SK-N-SH treated with all-trans-retinoic acid at 6 μM for 48 hours (cell line): ENCODE measurements at regions not wholly inside any gene's neighbourhood (a gene's known extent, or its start where the extent isn't known, plus 50 kb on each side); places are given as distances from the start of the nearest gene placed in this dataset.

Experiments used
- GLIS3 ChIP-seq: fragments of 250-450 bp; sonication (Bioruptor Pico); IDR thresholded peaks from 2 replicates; pipeline ENCODE4 v1.5.0; 2020; ENCODE audit warnings: mild to moderate bottlenecking, moderate library complexity
- OSR1 ChIP-seq: fragments of 250-450 bp; sonication (Bioruptor Pico); IDR thresholded peaks from 2 replicates; pipeline ENCODE4 v1.8.0; 2022; ENCODE audit warnings: moderate library complexity, mild to moderate bottlenecking, inconsistent platforms
- POU6F1 ChIP-seq: fragments of 250-450 bp; sonication (Bioruptor Pico); IDR thresholded peaks from 2 replicates; pipeline ENCODE4 v1.8.0; 2021; ENCODE audit warnings: low read depth, mild to moderate bottlenecking, moderate library complexity, borderline replicate concordance
- SNAI2 ChIP-seq: fragments of 250-450 bp; sonication (Bioruptor Pico); IDR thresholded peaks from 2 replicates; pipeline ENCODE4 v1.5.0; 2020; ENCODE audit warnings: mild to moderate bottlenecking, moderate library complexity
- TCF4 ChIP-seq: fragments of 250-450 bp; sonication (Bioruptor Pico); IDR thresholded peaks from 2 replicates; pipeline ENCODE4 v1.8.0; 2021; ENCODE audit warnings: mild to moderate bottlenecking, moderate library complexity, borderline replicate concordance
- ZC3H10 ChIP-seq: fragments of 250-450 bp; sonication (Bioruptor Pico); IDR thresholded peaks from 2 replicates; pipeline ENCODE4 v1.5.1; 2021; ENCODE audit warnings: mild to moderate bottlenecking, moderate library complexity
- ZFP3 ChIP-seq: fragments of 250-450 bp; sonication (Bioruptor Pico); IDR thresholded peaks from 2 replicates; pipeline ENCODE4 v1.5.0; 2020; ENCODE audit warnings: mild to moderate bottlenecking, moderate library complexity
- TF ChIP-seq, protein P1 (sequence below): fragments of 250-450 bp; sonication (Bioruptor Pico); IDR thresholded peaks from 2 replicates; pipeline ENCODE4 v1.5.0; 2020; ENCODE audit warnings: mild to moderate bottlenecking, moderate library complexity
- TF ChIP-seq, protein P2 (sequence below): fragments of 250-450 bp; sonication (Bioruptor Pico); IDR thresholded peaks from 2 replicates; pipeline ENCODE4 v1.5.1; 2021; ENCODE audit warnings: mild to moderate bottlenecking, moderate library complexity
- TF ChIP-seq, protein P3 (sequence below): fragments of 250-450 bp; sonication (Bioruptor Pico); IDR thresholded peaks from 2 replicates; pipeline ENCODE4 v1.8.0; 2020; ENCODE audit warnings: mild to moderate bottlenecking, moderate library complexity, borderline replicate concordance

DNA sequence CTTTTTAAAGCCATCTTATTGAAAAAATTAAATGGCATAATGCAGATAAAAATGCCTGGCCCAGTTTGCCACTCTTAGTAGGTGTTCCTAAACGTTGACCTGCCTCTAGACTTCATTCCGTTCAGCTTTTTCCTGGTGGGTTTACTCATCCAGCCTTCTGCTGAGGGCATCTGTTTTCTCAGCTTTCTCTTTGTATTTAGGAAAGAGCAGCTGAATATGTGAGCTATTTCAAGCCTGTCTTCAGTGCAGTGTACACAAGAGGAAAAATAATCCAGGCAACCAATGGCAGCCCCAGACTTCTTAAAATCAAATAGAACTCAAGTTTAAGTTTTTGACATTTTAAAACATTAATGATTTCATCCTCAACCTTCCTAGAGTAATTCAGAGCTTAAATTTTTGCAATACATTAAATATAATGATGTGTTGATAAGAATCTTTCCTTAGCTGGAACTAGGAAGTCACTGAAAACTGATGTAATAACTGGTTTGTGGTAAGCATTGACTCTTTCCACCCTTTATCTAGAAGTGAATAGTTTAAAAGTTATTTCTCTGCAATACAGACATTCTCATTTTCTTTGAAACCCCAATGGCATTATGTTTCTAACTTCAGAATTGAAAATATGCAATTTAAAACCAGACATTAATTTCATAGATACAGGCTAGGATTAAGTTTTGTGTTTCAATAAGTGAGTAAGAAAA, 165.4 kb downstream of the AASDHPPT start:
- TF ChIP-seq TCF4 (CRISPR knock-in tag) (no peak), ZFP3 (CRISPR knock-in tag) (no peak), GLIS3 (CRISPR knock-in tag) (no peak), POU6F1 (CRISPR knock-in tag) (no peak), ZC3H10 (CRISPR knock-in tag) (no peak), SNAI2 (CRISPR knock-in tag) (no peak), OSR1 (CRISPR knock-in tag) (no peak)
- TF ChIP-seq, protein P1, sequence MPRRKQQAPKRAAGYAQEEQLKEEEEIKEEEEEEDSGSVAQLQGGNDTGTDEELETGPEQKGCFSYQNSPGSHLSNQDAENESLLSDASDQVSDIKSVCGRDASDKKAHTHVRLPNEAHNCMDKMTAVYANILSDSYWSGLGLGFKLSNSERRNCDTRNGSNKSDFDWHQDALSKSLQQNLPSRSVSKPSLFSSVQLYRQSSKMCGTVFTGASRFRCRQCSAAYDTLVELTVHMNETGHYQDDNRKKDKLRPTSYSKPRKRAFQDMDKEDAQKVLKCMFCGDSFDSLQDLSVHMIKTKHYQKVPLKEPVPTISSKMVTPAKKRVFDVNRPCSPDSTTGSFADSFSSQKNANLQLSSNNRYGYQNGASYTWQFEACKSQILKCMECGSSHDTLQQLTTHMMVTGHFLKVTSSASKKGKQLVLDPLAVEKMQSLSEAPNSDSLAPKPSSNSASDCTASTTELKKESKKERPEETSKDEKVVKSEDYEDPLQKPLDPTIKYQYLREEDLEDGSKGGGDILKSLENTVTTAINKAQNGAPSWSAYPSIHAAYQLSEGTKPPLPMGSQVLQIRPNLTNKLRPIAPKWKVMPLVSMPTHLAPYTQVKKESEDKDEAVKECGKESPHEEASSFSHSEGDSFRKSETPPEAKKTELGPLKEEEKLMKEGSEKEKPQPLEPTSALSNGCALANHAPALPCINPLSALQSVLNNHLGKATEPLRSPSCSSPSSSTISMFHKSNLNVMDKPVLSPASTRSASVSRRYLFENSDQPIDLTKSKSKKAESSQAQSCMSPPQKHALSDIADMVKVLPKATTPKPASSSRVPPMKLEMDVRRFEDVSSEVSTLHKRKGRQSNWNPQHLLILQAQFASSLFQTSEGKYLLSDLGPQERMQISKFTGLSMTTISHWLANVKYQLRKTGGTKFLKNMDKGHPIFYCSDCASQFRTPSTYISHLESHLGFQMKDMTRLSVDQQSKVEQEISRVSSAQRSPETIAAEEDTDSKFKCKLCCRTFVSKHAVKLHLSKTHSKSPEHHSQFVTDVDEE (CRISPR knock-in tag) = no peak
- TF ChIP-seq, protein P2, sequence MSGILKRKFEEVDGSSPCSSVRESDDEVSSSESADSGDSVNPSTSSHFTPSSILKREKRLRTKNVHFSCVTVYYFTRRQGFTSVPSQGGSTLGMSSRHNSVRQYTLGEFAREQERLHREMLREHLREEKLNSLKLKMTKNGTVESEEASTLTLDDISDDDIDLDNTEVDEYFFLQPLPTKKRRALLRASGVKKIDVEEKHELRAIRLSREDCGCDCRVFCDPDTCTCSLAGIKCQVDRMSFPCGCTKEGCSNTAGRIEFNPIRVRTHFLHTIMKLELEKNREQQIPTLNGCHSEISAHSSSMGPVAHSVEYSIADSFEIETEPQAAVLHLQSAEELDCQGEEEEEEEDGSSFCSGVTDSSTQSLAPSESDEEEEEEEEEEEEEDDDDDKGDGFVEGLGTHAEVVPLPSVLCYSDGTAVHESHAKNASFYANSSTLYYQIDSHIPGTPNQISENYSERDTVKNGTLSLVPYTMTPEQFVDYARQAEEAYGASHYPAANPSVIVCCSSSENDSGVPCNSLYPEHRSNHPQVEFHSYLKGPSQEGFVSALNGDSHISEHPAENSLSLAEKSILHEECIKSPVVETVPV (CRISPR knock-in tag) = no peak
- TF ChIP-seq, protein P3, sequence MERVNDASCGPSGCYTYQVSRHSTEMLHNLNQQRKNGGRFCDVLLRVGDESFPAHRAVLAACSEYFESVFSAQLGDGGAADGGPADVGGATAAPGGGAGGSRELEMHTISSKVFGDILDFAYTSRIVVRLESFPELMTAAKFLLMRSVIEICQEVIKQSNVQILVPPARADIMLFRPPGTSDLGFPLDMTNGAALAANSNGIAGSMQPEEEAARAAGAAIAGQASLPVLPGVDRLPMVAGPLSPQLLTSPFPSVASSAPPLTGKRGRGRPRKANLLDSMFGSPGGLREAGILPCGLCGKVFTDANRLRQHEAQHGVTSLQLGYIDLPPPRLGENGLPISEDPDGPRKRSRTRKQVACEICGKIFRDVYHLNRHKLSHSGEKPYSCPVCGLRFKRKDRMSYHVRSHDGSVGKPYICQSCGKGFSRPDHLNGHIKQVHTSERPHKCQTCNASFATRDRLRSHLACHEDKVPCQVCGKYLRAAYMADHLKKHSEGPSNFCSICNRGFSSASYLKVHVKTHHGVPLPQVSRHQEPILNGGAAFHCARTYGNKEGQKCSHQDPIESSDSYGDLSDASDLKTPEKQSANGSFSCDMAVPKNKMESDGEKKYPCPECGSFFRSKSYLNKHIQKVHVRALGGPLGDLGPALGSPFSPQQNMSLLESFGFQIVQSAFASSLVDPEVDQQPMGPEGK (CRISPR knock-in tag) = no peak
